Kidney (tissue), 13 donors: ENCODE measurements at regions not wholly inside any gene's neighbourhood (a gene's known extent, or its start where the extent isn't known, plus 50 kb on each side); places are given as distances from the start of the nearest gene placed in this dataset.

Experiments
- DNase-seq, 5 donors: peaks; one replicate each; pipeline ENCODE4 v3.0.0-alpha.2; 2013 to 2020
- FAIRE-seq: peaks from 2 replicates; lab custom pipeline; 2012; peaks lifted over from hg19 to GRCh38; lab: Jason Lieb, UNC
- H3K27ac ChIP-seq, 2 donors: one replicate each; pipeline ENCODE4 v1.7.0; 2013; ENCODE audit warnings: low read depth in 2 of 2, low read length in 2 of 2, inconsistent platforms in 1 of 2
- H3K27me3 ChIP-seq: one replicate; pipeline ENCODE4 v1.7.1; 2013; ENCODE audit warnings: low read length, inconsistent platforms; ENCODE audit not compliant: control insufficient read depth, insufficient read depth
- H3K36me3 ChIP-seq, 3 donors: one replicate each; pipeline versions ENCODE4 v1.7.0 to v1.7.1; 2013; ENCODE audit warnings: low read length in 3 of 3, control low read depth in 1 of 3, inconsistent platforms in 1 of 3; ENCODE audit not compliant: insufficient read depth in 3 of 3, control insufficient read depth in 2 of 3
- H3K4me1 ChIP-seq, 3 donors: one replicate each; pipeline versions ENCODE4 v1.7.0 to v1.7.1; 2013; ENCODE audit warnings: low read length in 3 of 3, inconsistent platforms in 1 of 3, low read depth in 1 of 3; ENCODE audit not compliant: control insufficient read depth in 2 of 3, insufficient read depth in 2 of 3
- H3K4me3 ChIP-seq, 3 donors: one replicate each; pipeline versions ENCODE4 v1.7.0 to v1.8.1; 2013; ENCODE audit warnings: low read length in 3 of 3, control low read depth in 1 of 3, inconsistent platforms in 1 of 3
- H3K9ac ChIP-seq, 3 donors: one replicate each; pipeline versions ENCODE4 v1.7.0 to v1.7.1; 2013; ENCODE audit warnings: low read length in 3 of 3, control low read depth in 1 of 3, inconsistent platforms in 1 of 3
- H3K9me3 ChIP-seq, 3 donors: one replicate each; pipeline versions ENCODE4 v1.7.0 to v1.7.1; 2013; ENCODE audit warnings: low read length in 3 of 3, control low read depth in 1 of 3, inconsistent platforms in 1 of 3; ENCODE audit not compliant: control insufficient read depth in 2 of 3, insufficient read depth in 1 of 3
- intact Hi-C: fragments of 100-400 bp; cut with DNase I; formaldehyde crosslinking; loops from one replicate; pipeline ENCODE4 v1.11.1; 2022
- TF ChIP-seq, protein P1 (sequence below): IDR thresholded peaks from 3 replicates; pipeline ENCODE4 v1.5.1; 2012; ENCODE audit warnings: mild to moderate bottlenecking, moderate library complexity, borderline replicate concordance; ENCODE audit not compliant: insufficient read depth; ENCODE audit errors: extremely low read depth
- donor health status: control.
- donor health status: control.
- donor health status: control.
- donor health status: control.
- donor health status: control.
- donor health status: DM: yes; HTN: yes; CAD: no.
- donor health status: Normal renal cell carcinoma (clear cell type).

DNA sequence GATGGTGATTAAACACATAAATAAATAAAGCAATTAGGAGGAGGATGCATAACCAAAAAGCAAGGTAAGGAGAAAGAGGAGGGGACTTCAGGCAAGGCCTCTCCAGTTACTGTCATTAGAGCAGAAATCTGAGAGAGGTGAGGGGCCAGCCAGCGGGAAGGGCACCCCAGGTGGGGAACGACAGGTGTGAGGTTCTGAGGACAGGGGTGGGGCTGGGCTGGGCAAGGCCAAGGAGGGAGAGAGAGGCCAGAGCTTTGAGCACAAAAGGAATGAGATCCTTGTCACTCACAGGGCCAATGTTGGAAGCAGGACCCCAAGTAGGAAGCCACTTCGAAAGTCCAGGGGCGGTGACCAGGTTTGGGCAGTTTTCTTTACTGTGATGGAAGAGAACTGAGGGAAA, 182.2 kb upstream of the RAB4A start:
- TF ChIP-seq, protein P1, sequence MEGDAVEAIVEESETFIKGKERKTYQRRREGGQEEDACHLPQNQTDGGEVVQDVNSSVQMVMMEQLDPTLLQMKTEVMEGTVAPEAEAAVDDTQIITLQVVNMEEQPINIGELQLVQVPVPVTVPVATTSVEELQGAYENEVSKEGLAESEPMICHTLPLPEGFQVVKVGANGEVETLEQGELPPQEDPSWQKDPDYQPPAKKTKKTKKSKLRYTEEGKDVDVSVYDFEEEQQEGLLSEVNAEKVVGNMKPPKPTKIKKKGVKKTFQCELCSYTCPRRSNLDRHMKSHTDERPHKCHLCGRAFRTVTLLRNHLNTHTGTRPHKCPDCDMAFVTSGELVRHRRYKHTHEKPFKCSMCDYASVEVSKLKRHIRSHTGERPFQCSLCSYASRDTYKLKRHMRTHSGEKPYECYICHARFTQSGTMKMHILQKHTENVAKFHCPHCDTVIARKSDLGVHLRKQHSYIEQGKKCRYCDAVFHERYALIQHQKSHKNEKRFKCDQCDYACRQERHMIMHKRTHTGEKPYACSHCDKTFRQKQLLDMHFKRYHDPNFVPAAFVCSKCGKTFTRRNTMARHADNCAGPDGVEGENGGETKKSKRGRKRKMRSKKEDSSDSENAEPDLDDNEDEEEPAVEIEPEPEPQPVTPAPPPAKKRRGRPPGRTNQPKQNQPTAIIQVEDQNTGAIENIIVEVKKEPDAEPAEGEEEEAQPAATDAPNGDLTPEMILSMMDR: no peak
- H3K4me3 ChIP-seq: no peak overlapping the region
- no peaks in the 10 kb centered on the region for H3K36me3 ChIP-seq
- peaks cover 0 to 5% (median 0%) of the 10 kb centered on the region in 3 donors for H3K4me1 ChIP-seq
- no peaks in the 10 kb centered on the region for H3K27me3 ChIP-seq
- H3K9ac ChIP-seq: no peak overlapping the region
- H3K27ac ChIP-seq: no peak overlapping the region
- peaks cover 0 to 2% (median 0%) of the 10 kb centered on the region in 3 donors for H3K9me3 ChIP-seq
- DNase-seq (no peak), FAIRE-seq (no peak)
- intact Hi-C loops: no loop called here

DNA sequence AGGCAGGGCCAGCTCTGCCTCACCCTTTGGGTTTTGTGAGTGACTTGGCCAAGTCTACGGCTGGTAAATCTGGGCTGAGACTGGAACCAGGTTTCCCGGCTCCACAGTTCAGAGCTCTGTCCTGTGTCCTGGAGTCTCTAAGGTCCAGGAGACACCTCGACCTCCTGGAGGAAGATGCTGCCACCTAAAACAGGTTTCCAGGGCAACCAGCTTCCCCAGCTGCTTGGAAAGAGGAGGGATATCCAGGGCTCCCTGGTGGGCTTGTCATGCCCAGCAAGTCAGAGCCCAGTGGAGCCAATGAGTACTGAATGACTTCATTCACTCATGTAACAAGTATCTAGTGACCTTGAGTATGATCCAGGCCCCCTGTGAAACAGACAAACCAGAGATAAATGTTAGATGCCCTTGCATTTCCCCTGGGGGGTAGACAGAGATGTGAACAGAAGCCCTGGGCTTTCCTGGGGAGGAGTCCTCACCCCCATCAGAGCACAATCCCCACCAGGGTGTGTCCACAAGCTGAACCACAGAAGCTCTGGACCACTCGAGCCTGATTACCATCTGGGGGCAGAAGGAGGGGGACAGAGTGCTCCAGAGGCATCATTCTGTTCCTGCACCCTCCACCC, 181.2 kb upstream of the RAB4A start:
- TF ChIP-seq, protein P1: no peak
- Histone ChIP-seq H3K4me1 (peaks cover 0 to 7% (median 0%) of the 10 kb centered on the region in 3 donors), H3K36me3 (no peaks in the 10 kb centered on the region), H3K9me3 (no peaks in the 10 kb centered on the region), H3K9ac (no peak overlapping the region), H3K27ac (no peak overlapping the region), H3K4me3 (no peak overlapping the region), H3K27me3 (no peaks in the 10 kb centered on the region)
- FAIRE-seq (no peak), DNase-seq (no peak)
- intact Hi-C loops: no loop called here

DNA sequence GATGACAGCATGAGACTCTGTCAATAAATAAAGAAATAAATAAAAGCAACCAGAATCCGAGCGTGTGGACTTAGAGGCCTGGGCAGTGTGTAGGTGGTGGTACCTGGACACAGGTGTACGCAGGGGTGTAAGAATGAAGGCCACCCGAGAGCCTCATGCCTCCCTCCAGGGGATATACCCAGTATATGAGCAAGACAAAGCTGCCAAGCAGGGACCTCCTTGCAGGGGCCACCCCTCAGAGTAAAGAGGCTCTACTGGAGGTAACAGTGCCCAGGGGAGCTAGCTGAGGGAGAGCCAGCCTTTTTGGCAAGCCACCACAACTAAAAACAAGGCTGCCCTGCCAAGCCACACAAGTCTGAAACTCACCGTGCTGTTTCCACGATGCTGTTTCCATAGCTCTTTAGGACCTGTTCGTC, 179.2 kb upstream of the RAB4A start:
- H3K9me3 ChIP-seq: no peaks in the 10 kb centered on the region
- no peak overlapping the region for H3K4me3 ChIP-seq
- no peak for FAIRE-seq
- no peak overlapping the region for H3K9ac ChIP-seq
- TF ChIP-seq, protein P1: no peak
- H3K36me3 ChIP-seq: no peaks in the 10 kb centered on the region
- no peak overlapping the region for H3K27ac ChIP-seq
- DNase-seq: no peak
- peaks cover 0 to 7% (median 0%) of the 10 kb centered on the region in 3 donors for H3K4me1 ChIP-seq
- intact Hi-C loops: no loop called here
- no peaks in the 10 kb centered on the region for H3K27me3 ChIP-seq
